ENCODE measurements at regions not wholly inside any gene's neighbourhood (a gene's known extent, or its start where the extent isn't known, plus 50 kb on each side); places are given as distances from the start of the nearest gene placed in this dataset.

DNA sequence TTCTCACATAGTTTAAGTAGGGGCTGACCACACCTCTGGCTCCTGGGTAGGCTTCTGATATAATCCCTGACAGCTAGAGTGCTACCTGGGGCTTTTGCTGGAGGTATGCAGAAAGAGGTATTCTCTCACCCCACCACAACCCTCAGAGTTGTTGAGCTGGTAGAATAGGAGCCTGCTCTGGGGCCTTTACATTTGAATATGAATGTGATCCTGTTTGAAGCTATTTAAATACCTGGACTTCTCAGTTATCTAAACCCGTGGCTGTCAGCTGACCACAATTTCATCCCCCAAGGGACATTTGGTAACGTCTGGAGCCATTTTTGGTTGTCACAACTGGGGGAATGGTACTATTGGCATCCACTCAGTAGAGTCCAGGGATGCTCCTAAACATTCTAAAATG lies 669.1 kb downstream of the SATB2 start:
- no peak for DNase-seq (ENCODE audit: low spot score)
- no peak for TF ChIP-seq GABPA (IDR thresholded peaks at IDR 0.05 in 1 of 2, conservative IDR thresholded peaks at IDR 0.05 in 1 of 2)
- TF ChIP-seq, protein P1, sequence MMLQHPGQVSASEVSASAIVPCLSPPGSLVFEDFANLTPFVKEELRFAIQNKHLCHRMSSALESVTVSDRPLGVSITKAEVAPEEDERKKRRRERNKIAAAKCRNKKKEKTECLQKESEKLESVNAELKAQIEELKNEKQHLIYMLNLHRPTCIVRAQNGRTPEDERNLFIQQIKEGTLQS (IDR thresholded peaks at IDR 0.05): no peak
- TF ChIP-seq, protein P2, sequence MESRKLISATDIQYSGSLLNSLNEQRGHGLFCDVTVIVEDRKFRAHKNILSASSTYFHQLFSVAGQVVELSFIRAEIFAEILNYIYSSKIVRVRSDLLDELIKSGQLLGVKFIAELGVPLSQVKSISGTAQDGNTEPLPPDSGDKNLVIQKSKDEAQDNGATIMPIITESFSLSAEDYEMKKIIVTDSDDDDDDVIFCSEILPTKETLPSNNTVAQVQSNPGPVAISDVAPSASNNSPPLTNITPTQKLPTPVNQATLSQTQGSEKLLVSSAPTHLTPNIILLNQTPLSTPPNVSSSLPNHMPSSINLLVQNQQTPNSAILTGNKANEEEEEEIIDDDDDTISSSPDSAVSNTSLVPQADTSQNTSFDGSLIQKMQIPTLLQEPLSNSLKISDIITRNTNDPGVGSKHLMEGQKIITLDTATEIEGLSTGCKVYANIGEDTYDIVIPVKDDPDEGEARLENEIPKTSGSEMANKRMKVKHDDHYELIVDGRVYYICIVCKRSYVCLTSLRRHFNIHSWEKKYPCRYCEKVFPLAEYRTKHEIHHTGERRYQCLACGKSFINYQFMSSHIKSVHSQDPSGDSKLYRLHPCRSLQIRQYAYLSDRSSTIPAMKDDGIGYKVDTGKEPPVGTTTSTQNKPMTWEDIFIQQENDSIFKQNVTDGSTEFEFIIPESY (IDR thresholded peaks at IDR 0.05): no peak
- no peak for TF ChIP-seq RXRA (IDR thresholded peaks at IDR 0.05)
- no peak for TF ChIP-seq HNF4G (IDR thresholded peaks at IDR 0.05)
- TF ChIP-seq, protein P3, sequence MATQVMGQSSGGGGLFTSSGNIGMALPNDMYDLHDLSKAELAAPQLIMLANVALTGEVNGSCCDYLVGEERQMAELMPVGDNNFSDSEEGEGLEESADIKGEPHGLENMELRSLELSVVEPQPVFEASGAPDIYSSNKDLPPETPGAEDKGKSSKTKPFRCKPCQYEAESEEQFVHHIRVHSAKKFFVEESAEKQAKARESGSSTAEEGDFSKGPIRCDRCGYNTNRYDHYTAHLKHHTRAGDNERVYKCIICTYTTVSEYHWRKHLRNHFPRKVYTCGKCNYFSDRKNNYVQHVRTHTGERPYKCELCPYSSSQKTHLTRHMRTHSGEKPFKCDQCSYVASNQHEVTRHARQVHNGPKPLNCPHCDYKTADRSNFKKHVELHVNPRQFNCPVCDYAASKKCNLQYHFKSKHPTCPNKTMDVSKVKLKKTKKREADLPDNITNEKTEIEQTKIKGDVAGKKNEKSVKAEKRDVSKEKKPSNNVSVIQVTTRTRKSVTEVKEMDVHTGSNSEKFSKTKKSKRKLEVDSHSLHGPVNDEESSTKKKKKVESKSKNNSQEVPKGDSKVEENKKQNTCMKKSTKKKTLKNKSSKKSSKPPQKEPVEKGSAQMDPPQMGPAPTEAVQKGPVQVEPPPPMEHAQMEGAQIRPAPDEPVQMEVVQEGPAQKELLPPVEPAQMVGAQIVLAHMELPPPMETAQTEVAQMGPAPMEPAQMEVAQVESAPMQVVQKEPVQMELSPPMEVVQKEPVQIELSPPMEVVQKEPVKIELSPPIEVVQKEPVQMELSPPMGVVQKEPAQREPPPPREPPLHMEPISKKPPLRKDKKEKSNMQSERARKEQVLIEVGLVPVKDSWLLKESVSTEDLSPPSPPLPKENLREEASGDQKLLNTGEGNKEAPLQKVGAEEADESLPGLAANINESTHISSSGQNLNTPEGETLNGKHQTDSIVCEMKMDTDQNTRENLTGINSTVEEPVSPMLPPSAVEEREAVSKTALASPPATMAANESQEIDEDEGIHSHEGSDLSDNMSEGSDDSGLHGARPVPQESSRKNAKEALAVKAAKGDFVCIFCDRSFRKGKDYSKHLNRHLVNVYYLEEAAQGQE (IDR thresholded peaks at IDR 0.05): no peak
- TF ChIP-seq FOXA2 (IDR thresholded peaks at IDR 0.05): no peak
- no peak for TF ChIP-seq CTCF (IDR thresholded peaks at IDR 0.05; ENCODE audit: low read depth, low read length, missing input control)
- TF ChIP-seq RAD21 (IDR thresholded peaks at IDR 0.05): no peak
- no peak for TF ChIP-seq YY1 (IDR thresholded peaks at IDR 0.05)
- TF ChIP-seq HNF4A (conservative IDR thresholded peaks at IDR 0.05): no peak
- TF ChIP-seq JUND (IDR thresholded peaks at IDR 0.05): no peak
- TF ChIP-seq, protein P4, sequence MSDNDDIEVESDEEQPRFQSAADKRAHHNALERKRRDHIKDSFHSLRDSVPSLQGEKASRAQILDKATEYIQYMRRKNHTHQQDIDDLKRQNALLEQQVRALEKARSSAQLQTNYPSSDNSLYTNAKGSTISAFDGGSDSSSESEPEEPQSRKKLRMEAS (IDR thresholded peaks at IDR 0.05): no peak
- no peak for TF ChIP-seq TAF1 (conservative IDR thresholded peaks at IDR 0.05)
- TF ChIP-seq EGR1 (IDR thresholded peaks at IDR 0.05; ENCODE audit: low read depth in 2 of 2): no peak
- TF ChIP-seq SP1 (IDR thresholded peaks at IDR 0.05): no peak
- TF ChIP-seq NR2F2 (IDR thresholded peaks at IDR 0.05): no peak
- no peak for TF ChIP-seq FOXA1 (IDR thresholded peaks at IDR 0.05)
- no peak overlapping the region for H3K27ac ChIP-seq (ENCODE audit: low read depth in 1 of 2, low read length in 2 of 2)
- no peaks in the 10 kb centered on the region for H3K4me1 ChIP-seq (ENCODE audit: control insufficient read depth in 4 of 4, insufficient read depth in 4 of 4, low read length in 3 of 4)
- 25% methylated on average over 2 of the region's 2 CpGs for WGBS
- no peaks in the 10 kb centered on the region for H3K36me3 ChIP-seq (ENCODE audit: control insufficient read depth in 4 of 4, insufficient read depth in 3 of 4, low read depth in 1 of 4, low read length in 3 of 4)
- H3K9ac ChIP-seq (ENCODE audit: low read depth in 1 of 2, low read length in 2 of 2): no peak overlapping the region
- H3K27me3 ChIP-seq (ENCODE audit: control insufficient read depth in 4 of 4, insufficient read depth in 4 of 4, low read length in 3 of 4): no peaks in the 10 kb centered on the region
- no peaks in the 10 kb centered on the region for H3K9me3 ChIP-seq (ENCODE audit: control insufficient read depth in 4 of 4, low read length in 3 of 4)
- no peak overlapping the region for H3K4me3 ChIP-seq (ENCODE audit: low read depth in 1 of 3, low read length in 3 of 3)

Measured in liver (tissue), 8 donors.